ENCODE measurements at regions not wholly inside any gene's neighbourhood (a gene's known extent, or its start where the extent isn't known, plus 50 kb on each side); places are given as distances from the start of the nearest gene placed in this dataset.
"Not testable (repeated sequence)": the region's sequence is repeated elsewhere in the genome, so short reads cannot be mapped to it uniquely, and the experiment has no call there.

- DNase-seq: no peak
Observed at GRCh38 chr14:82636426-82636825, 1102.8 kb upstream of the SEL1L start.

DNA sequence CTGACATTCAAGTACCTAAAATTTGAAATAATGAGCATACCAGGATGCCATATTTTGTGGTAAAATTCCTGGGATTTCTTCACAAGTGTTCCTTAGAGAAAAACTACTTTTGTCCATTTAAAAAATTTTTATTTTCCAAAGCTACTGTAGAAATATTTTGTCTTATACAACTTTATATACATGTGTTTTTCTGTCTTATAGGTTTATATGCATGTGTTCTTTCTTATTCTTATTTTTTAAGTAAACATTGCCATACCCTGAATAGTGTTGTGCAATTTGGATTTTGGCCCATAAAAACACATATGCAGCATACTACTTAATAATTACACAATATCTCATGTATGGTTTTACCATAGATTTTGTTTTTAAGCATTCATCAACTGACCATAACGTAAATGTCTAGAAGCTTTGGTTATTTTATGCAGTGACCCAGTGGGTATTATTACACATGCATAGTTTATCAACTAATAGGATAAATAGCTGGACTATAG, 1107.4 kb upstream of the SEL1L start:
- no peak for DNase-seq

DNA sequence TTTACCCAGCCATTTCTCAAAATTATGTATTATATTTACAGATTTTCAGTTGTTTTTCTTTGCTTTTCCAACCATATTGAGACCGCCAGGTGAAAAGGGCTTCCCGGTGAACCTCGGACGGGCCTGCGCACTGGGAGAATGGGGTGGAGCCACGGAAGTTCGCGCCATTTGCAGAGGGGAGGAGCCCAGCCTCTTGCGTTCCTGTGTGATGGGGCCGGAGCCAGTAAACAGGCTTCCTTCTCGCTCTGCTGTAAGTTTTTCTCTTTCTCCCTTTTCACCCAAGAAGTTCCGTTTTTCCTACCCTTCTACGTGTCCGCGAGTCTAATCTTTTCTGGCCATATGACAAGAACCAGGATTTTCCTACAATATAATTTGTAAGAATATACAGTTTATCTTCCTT, 1108.8 kb upstream of the SEL1L start:
- no peak for DNase-seq

DNA sequence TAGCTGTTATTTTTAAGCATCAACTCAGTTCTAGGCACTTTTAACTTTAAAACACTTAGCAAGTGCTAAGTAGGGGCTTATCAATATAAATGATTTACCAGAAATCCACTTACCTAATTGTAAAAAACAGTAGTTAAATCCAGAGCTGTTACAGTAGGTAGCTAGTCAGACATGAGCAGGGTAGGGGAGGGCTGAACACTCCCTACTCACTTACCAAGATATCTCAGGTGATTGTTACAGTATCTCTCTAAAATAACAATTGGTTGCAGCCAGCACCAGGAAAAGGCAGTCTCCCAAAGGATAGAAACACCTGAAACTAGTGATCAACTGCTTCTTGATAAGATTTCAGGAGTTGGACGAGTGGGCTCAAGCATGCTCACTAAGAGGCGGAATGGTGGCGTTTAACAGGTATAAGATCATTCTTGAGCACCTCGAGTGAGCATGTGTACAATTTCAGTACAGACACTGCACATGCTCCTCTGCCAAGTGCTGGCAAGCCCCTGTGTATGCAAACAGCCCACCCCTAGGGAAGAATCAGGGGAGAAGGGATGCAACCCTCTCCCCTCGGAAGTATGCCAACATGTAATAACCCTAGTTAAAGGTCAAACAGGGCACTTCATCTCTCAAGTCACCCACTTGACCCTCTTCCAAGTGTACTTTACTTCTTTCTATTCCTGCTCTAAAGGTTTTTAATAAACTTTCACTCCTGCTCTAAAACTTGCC, 1113.6 kb upstream of the SEL1L start:
- DNase-seq: no peak

GRCh38 chr14:82655770-82656169, 1122.1 kb upstream of the SEL1L start:
- DNase-seq: no peak

DNA sequence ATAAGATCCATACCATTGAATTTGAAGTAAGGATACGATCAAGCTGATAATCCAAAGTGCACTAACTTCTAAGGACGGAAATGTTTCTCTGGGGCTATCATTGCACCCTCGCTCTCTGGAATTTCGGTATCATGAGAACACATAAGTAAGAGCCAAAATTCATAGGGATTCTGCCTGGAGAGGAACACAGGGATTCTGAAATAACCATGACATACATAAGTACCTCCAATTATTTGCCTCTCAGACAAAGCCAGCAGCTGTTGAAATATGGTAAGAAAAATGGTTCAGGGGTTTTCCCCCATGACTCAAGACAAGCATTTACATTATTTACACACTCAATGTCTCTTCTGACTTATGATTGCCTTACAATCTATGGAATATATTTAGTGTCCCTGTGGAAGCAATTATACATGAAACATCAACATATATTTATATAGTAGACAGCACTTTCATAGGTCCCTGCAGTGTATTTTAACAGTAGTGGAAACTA, 1123.6 kb upstream of the SEL1L start:
- no peak for DNase-seq

- DNase-seq: no peak
Observed at GRCh38 chr14:82661258-82661657, 1127.6 kb upstream of the SEL1L start.

GRCh38 chr14:82667006-82667405, 1133.4 kb upstream of the SEL1L start:
- no peak for DNase-seq

- no peak for DNase-seq
Observed at GRCh38 chr14:82667501-82667900, 1133.8 kb upstream of the SEL1L start.

DNA sequence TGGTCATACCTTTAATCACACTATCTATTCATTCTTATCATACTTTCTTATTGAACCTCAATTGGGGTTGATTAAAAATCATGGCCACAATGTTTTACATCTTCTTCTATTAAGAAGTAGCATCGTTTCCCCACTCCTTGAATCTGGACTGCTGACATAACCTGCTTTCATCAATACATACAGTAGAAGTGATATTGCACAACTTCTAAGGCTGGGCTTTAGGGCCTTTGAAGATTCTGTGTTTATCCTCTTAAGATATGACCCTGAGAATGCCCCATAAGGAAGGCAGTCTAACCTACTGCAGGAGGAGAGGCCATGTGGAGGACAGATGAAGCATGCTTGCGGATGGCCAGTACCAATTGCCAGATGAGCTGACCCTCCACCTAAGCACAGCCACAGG, 1142.8 kb upstream of the SEL1L start:
- DNase-seq: no peak

GRCh38 chr14:82689948-82690347, 1156.3 kb upstream of the SEL1L start:
- DNase-seq: no peak

DNA sequence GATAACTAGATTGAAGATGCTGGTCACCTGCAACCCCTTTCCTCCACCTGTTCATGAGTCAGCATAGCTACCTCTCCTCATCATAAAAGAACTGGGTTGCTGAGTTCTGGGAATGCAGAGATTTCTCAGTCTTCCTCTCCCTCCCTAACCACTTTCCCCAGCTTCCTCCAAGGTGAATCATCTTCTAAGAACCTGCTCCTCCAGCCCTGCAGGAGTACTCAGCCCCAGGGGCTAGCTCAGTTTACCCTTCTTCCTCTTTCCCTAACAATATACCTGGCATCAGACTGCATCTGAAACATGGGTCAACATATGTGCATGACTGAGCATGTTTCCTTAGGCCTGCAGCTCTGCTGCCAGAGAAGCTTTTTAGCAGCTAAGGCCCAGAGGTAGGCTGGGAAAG, 1157.5 kb upstream of the SEL1L start:
- DNase-seq: not testable (repeated sequence)

DNA sequence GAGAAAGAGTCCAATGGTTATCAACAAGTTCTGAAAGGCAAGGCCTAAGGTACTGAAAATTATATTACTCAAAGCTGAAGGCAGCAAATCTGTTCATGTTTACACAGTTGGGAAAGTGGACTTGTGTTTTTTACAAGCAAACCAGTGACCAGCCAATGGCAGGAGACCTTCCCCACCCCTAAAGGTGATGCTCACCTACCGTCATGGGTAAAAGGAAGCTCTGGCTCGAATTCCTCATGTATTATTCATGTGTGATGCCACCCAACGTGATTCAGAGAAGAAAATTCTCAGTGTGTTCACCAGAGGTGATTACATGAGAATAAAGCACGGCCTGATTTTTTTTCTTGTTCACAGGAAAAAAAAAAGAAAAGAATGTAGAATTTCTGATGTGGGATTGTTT, 1161.2 kb upstream of the SEL1L start:
- no peak for DNase-seq

DNA sequence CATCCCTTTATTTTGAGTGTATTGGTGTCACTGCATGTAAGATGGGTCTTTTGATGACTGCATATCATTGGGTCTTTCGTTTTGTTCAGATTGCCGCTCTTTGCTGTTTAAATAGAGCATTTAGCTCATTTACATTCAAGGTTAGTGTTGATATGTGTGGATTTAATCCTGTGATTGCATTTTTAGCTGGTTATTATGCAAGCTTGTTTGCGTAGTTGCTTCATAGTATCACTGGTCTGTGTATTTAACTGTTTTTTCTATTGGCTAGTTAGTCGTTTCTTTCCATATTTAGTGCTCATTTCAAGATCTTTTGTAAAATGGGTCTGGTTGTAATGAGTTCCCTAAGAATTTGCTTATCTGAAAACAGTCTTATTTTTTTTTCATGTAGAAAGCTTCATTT, 1170.6 kb upstream of the SEL1L start:
- DNase-seq: no peak

GRCh38 chr14:82710267-82710841, 1176.7 kb upstream of the SEL1L start:
- peak; percentile 61 for DNase-seq

DNA sequence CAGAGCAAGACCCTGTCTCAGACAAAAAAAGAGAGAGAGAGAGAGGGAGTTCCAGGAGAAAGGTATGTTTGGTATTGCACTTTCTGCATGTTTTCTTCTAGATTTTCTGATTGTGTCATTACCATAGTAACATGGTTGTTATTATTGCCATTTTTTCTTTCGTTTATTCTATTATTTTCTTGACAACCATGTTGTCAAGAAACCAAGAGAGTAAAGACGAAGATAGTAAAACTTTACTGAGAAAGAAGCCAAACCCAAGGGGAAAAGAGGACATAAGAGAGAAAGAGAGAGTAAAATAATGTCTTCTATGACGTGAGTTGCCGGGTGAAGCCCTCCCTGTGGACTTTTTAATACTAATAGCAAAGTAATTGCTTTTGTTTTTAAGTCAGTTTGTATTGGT, 1186.0 kb upstream of the SEL1L start:
- DNase-seq: no peak

- DNase-seq: no peak
Observed at GRCh38 chr14:82720431-82720830, 1186.8 kb upstream of the SEL1L start.

DNA sequence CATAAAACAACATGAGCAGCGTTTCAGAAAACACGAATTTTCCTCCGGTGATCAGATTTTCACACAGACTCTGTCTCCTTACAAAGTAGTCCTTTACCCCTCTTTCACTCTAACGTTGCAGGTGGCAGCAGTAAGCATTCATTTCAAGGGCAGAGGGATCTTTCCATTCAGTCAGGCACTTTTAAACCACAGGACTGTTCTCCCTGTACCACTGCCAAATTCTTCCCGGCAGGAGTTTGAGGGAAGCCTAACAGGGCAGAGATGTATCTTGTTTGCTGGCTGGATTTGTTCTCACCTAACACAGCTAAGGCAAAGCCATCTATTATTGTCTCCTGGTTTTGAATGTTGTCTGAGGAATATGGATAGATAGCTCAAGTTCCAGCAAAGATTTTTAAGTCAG, 1187.3 kb upstream of the SEL1L start:
- no peak for DNase-seq

DNA sequence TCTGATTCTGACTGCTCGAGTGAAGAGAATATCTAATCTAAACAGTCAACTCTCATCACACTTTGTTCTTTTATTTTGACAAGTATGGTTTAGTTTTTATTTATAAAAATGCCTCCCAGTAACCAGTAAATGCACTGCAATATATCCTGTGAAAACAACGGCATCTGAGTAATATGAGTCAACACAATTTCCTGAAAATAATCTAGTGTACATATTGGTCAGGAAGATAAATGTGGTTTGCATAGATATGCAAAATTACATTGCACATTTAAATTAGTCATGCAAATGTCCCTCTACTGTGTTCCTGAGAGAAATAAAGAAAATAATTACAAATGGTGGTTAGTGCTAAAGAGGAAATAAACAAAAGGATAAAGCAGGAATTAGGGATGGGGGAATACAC, 1190.7 kb upstream of the SEL1L start:
- DNase-seq: no peak

DNA sequence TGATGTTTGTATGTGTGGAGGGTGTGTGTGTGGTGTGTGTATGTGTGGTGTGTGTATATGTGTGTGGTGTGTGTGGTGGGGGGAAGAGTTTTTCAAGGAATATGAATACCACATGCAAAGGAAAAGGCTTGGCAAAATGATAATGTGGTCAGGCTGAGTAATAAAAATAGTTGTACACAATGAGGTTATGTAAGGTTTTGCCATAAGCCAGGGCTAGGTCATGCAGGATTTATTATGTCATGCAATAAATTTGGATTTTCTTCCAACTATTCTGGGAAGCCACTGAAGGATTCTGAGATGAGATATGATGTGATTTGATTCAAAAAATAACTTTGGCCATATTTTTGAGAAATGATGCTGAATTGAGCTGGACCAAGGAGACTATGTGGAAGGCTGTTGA, 1191.6 kb upstream of the SEL1L start:
- DNase-seq: no peak

GRCh38 chr14:82731526-82731925, 1197.9 kb upstream of the SEL1L start:
- no peak for DNase-seq

DNA sequence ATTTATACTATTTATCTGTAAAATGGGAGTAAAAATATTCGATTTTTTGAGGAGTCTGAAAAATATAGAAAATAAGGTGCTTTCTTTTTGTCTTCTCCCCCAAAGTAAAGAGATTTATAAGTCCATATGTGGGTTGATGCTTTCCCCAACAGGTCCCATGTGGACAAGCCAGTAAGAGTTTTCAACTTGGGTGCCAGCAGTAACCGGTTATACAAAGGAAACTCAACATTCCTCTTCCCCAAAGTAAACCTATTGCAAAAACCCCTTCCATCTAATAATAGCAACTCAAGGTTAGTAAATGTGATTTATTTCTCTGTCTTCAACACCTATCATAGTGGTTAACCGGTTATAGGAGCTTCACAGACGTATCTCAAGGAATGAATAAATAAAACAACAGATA, 1206.9 kb upstream of the SEL1L start:
- DNase-seq: no peak

DNA sequence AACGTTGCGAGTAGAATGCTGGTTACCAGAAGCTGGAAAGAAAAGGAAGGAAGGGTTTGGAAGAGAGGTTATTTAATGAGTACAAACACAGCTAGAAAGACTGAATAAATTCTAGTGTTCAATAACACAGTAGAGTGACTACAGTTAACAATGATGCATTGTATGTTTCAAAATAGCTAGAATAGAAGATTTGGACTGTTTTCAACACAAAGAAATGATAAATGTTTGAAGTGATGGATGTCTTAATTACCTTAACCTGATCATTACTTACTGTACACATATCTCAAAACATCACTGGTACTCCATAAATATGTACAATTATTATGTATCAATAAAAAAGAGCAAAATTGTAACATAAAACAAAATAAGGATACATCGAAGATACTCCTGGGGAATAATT, 1221.8 kb upstream of the SEL1L start:
- DNase-seq: no peak

DNA sequence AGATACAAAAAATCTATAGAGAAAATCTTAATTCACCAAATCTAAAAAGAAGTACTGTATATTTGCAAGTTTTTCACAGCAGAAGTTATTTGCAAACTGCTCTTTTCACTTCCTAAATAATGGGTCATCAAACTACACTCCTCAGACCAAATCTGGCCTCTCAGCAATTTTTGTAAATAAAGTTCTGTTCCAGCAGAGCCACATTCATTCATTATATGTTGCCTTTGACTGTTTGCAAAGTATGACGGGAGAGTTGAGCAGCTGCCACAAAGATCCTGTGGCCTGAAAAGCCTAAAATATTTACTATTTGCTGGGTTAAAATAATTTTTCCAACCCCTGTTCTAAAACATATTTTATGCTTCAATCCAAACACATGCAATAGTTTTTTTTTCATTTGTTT, 1222.3 kb upstream of the SEL1L start:
- DNase-seq: no peak

GRCh38 chr14:82757776-82758175, 1224.1 kb upstream of the SEL1L start:
- DNase-seq: peak; percentile 38
